Skin of body (tissue), 1 donor: ENCODE measurements at regions not wholly inside any gene's neighbourhood (a gene's known extent, or its start where the extent isn't known, plus 50 kb on each side); places are given as distances from the start of the nearest gene placed in this dataset.
"Not testable (repeated sequence)": the region's sequence is repeated elsewhere in the genome, so short reads cannot be mapped to it uniquely, and the experiment has no call there.

Experiments
- DNase-seq: peaks from one replicate; lab custom pipeline; 2025; lab: John Stamatoyannopoulos, UW

DNA sequence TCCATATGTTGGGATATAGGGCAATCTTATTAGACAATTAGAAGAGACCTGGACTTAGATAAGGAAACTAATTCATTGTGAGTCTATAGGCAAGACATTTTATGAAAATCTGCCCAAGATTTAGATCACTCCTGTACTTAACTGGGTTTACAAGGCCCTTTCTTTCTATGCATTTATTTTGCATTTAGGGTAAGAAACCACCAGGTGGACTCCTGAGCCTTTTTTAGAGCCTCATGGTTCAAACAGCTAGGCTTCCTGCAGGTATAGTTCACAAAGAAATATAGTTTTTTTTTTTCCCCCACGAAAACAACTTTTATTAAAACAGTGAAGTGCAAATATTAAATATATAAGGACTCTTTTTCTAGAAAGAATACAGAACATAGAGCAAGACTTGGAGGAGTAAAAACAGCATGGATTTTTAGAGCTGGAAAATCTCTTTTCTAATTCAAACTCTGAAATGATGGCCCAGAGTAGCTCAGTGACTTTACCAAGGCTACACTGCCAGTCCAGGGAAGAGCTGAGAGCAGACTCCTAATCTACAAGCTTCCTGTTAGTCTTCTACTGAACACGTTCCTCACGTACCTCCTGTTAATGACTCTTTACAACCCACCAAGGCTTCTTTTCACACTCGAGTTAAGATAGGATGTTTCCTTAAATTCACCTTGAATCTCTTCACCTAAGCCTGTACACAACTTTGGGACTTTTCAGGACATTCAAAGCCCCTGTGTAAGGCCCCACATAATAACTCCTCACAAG is 400.9 kb upstream of the ATP11B start:
- no peak for DNase-seq

DNA sequence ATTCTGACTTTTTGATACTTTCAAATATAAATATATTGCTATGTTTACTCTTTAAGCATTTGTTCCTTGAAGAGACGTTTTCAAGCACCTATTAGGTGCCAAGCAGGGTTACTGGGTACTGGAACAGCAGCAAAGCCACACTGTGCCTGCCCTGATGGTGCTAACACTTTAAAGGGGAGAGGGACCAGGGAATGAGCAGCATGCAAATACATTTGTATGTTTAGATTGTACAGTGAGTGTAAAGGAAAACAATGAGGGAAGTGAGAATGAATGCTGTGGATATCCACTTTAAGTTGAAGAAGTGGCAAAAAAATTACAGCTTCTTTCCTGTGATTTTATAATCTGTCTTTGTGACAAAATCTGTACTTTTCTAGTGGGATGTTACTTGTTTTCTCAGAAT is 400.2 kb upstream of the ATP11B start:
- DNase-seq: no peak

DNA sequence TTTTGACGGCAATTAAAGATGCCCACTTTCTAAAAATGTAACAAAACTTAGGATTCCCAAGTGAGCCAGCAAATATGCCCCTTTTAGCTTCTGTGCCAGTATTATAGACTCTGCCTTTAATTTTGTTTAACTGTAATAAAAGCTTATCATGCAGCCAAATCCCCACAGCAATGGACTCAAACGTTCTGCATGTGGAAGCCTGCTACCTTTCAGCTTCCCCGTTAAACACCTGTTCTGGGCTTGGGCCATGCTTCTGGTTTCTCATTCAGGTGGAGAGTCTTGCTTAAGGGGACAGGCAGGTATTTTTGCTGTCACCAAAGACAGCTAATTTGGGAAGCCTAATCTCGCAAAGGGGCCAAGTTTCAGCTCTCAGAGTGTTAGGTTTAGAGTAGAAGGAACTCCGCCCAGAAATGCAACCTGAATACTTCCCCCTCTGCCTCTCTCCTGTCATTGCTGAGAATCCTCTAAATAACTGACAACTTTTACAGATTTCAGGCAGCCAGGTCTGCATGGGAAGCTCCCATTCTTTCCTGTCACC is 399.4 kb upstream of the ATP11B start:
- DNase-seq: no peak

DNA sequence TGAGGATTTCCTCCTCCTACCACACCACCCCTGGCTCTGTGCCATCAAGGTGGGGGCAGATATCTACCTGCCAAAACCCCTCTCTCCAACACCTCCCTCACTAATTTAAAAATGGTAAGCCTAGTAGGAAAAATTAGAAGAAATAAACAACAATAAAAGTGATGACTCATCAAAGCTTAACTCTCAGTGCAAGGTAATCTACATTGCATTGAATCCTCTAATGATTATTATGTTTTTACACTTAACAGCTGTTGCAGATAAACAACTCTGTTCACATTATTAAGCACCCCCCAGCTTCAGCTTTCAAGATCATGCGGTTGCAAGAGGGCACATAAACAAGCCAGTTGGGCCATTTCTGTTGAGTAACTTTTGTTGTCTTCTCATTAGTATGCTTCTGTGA is 396.1 kb upstream of the ATP11B start:
- no peak for DNase-seq

DNA sequence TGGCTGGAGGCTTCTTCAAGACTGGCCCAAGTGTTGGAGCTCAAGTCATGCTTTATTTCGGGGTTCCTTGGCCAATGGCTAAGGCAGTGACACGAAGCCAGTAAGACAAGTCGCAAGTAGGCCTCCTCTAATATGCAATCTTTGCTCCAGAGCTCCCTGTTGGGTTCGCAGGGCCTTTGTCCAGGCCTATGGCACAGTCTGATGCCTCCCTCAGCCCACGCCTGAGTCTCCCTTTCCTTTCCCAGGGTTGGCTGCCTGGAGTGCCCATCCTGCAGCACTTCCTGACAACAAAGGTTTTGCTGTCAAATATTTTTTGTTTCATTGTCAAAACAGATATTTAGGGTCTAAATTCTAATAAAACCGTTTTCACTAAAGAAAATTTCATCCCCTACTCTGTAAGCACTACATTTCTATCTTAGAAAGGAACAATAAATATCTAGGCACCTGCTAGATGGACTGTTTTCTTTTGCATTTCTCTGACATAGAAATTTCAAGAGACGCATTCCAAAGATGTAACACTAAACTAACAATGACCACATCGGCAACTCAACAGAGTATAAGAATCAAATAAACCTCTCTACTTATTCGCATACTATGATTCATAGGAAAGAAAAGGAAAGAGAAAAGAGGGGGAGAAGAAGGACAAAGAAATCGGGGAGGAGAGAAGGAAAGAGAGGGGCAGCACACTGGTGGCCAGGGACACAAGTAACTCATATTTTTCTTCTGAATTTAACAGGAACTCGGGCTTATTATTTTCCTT is 393.1 kb upstream of the ATP11B start:
- DNase-seq: no peak

DNA sequence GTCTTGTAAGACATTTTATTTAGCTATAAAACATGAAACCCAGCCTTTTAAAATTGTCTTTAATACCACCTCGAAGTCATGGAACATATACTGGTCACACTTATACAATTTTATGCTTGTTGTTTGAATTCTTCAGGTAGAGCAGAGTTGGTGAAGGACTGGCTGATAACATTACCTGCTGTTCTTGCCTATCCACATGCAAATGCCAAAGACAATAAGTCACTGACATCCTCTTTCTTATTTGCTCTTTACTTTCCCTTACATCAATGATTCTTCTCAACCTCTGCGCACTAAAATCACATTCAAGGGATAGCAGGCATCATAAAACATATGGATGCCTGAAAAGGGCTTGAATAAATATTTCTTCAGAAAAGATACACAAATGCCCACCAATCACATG is 392.5 kb upstream of the ATP11B start:
- DNase-seq: no peak

DNA sequence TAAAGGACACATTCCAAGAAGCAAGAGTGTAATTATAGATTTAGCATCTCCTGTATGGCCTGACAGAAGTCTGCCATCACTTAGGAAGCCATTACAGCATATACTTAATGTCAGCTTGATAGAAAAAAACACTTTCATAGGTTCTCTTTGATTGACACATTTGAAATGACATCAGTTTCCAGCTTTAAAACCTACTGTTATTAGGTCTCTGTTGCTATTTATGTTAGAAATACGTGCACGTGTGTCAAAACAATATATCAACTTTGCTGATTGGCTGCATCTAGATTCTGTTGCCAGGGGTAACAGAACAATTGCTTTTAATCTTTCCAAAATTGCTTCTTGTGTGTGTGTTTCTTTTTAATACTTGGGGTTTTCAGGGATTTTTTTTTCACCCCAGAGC is 389.3 kb upstream of the ATP11B start:
- no peak for DNase-seq

DNA sequence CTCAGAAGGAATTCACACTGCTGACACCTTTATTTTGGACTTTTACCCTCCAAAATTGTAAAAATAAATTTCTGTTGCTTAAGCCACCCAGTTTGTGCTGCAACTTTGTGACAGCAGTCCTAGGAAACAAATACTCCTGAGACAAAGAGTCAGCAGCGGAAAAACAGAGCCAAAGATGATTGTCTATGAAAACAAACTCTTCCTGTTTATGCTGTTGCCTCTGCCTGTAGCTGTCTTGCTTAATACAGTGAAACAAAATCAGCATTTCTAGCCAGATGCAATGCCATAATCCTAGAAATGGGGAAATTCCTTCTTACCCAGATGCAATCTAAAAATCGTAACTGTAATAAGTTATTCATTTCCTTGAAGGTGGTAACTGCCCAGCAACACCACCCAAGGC is 387.5 kb upstream of the ATP11B start:
- no peak for DNase-seq

DNA sequence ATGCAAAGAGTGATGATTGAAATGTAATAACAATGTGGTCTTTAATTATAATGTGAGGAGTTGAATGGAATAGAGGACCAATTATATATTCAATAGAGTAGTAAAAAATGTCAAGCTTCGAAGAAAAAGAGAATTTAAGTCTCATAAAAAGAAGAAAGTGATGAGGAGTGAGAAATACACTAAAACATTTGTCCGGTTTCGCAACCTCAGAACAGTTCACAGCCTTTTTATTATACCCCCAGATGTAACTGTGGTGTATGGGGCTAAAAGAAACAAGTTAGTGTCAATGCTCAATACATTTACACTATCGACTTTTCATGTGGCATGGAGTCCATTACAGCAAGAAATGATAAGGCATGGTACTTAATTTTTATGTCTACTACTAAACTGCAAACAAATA is 386.5 kb upstream of the ATP11B start:
- DNase-seq: no peak

DNA sequence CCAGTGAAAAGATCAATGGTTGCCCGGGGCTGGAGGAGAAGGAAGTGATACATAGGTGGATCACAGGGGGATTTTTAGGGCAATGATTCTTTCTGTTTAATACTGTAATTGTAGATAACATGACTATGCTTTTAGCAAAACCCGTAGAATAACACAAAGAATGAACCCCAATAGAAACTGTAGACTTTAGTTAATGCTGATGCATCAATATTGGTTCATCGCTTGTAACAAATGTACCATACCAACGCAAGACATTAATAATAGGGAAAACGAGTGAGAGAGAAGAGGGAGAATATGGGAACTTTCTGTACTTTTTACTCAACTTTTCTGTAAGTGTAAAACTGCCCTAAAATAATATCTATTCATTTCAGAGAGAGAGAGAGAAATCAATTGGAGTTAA is 383.3 kb upstream of the ATP11B start:
- DNase-seq: no peak

DNA sequence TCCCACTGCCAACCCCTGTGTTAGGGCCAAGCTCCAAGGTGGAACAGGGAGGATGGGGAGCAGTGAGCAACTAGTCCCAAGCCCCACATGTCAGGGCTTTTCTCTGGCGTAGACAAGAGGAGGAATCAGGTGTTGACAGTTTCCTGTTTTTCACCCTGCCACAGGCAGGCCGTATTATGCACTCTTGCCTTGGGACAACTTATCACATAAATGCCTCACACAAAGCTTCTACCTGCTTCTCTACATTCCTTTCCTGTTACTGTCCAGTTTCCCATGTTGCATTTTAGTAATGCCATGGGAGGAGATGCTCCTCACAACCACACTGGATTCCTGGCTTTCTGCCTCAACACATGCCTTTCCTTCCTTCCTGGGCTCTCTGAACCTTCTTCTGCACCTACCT is 381.2 kb upstream of the ATP11B start:
- no peak for DNase-seq

DNA sequence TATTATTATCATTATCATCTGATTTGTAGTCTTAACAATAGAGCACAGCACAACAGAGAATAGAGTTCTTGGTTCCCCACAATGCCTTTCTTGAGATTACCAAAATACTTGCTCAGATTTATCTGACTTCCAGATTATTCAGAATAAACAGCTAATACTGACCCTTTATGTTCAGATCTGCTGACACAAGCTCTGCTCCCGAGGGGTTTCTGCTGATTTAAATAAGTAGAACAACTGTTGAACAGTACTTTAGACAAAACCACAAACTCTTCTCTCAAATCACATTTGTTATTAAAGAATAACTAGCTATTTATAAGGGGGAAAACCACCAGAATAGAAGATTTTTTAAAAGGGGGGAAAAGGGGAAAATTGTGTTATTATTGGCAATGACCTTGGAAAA is 380.2 kb upstream of the ATP11B start:
- DNase-seq: no peak

DNA sequence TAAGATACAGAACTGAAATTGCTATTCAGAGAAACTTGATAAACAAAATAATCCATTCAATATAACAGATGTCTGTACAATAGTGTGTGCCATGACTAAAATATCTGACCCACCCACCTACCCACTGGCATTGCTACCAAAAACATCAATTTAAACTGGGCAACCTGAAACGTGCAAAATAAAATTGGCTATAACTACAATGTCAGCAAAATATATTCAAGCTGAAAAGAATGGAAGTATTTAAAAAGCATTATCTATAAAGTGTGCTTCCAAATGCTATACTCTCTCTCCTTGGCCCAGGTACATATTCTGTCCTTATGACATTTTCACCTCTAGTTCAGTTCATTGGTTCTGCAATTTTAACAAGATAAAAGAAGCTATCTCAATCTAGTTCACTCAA is 379.6 kb upstream of the ATP11B start:
- no peak for DNase-seq

DNA sequence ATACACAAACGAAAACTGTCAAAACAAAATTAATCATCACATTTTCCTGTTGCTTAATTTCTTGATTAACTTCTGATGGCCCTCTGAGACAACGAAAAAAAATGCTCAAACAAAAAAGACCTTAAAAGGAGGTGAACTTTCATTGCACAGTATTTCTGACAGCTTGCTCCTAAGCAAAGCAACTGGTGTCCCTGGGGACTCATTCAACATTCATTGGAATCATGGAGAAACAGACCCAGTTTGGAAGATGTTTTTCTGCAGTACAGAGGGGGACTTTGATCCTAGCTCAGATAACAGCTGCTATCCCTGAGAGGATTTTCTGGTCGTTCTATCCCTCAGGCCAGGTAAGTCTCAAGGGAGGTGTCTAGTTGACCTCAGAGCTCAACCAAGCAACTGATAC is 378.7 kb upstream of the ATP11B start:
- DNase-seq: no peak

DNA sequence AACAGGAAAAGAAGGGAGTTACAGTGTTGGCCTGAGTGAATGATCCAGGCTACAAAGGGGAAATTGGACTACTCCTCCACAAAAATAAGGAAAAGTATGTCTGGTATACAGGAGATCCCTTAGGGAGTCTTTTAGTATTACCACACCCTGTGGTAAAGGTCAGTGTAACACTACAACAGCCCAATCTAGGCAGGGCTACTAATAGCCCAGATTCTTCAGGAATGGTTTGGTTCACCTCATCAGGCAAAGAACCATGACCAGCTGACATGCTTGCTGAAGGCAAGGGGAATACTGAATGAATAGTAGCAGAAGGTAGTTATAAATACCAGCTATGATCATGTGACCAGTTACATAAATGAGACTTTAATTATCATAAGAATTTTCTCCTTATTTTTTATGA is 372.6 kb upstream of the ATP11B start:
- DNase-seq: no peak

DNA sequence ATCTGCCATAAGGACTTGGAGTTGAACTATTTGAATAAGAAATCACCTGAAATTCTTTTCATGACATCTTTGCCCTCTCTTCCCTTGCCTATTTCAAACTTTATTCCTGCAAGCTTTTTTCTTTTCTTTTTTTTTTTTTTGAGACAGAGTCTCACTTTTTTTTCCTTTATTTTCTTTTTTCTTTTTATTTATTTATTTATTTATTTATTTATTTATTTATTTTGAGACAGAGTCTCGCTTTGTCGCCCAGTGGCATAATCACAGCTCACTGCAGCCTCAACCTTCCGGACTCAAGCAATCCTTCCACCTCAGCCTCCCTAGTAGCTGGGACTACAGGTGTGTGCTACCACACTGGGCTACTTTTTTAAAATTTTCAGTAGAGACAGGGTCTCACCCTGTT is 369.3 kb upstream of the ATP11B start:
- no peak for DNase-seq

DNA sequence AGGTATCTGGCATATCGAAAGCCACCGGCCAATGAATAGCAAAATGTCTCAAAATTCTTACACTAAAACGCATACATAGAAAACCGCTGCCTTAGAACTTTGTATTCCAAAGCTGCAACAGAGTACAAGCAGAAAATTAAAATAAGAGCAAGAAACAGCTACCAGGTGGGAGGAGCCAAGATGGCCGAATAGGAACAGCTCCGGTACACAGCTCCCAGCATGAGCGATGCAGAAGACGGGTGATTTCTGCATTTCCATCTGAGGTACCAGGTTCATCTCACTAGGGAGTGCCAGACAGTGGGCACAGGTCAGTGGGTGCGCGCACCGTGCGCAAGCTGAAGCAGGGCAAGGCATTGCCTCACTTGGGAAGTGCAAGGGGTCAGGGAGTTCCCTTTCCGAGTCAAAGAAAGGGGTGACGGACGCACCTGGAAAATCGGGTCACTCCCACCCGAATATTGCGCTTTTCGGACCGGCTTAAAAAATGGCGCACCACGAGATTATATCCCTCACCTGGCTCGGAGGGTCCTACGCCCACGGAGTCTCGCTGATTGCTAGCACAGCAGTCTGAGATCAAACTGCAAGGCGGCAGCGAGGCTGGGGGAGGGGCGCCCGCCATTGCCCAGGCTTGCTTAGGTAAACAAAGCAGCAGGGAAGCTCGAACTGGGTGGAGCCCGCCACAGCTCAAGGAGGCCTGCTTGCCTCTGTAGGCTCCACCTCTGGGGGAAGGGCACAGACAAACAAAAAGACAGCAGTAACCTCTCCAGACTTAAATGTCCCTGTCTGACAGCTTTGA is 367.2 kb upstream of the ATP11B start:
- DNase-seq: not testable (repeated sequence)

DNA sequence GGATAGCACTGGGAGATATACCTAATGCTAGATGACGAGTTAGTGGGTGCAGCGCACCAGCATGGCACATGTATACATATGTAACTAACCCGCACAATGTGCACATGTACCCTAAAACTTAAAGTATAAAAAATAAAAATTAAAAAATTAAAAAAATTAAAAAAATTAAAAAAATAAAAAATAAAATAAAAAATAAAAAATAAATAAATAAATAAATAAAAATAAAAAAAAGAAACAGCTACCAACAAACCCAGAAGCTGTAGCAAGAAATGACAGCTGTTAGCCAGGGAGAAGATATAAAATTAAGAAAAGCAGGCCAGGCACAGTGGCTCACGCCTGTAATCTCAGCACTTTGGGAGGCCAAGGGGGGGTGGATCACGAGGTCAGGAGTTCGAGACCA is 361.3 kb upstream of the ATP11B start:
- DNase-seq: not testable (repeated sequence)

DNA sequence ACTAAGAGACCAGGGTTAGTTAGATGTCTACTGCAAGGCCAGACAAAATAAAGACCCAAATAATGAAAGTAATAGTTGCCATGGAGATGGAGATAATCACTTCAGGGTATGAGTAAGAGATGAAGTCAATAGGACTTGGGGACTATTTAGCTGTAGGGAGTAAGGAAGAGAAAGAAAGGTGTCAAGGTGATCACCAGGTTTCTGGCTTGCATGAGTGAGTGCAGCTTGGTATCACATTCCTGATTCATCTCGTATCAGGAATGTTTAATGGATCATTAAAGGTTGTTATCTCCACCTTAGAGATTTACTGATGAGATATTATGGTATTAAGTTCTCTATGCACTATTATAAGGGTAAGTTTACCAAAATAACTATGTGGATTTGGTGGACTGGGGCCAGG is 357.4 kb upstream of the ATP11B start:
- DNase-seq: no peak

DNA sequence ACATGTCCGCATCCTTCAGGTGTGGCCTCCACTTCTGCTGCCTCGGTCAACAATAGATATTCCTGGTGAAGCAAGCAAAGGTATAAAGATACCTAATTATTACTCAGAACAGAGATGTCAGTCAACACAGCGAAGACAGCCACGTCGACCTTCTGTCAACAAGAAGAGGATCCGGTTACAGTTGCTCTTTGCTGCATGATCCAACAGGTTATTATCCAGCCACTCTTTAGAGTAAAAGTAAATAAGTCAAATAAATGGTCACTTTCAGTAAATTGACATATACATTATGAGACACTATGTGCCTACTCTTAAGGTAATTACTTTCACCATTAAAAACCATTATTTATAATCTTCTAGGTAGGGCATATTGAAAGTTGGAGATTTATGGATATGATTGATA is 356.8 kb upstream of the ATP11B start:
- DNase-seq: no peak

DNA sequence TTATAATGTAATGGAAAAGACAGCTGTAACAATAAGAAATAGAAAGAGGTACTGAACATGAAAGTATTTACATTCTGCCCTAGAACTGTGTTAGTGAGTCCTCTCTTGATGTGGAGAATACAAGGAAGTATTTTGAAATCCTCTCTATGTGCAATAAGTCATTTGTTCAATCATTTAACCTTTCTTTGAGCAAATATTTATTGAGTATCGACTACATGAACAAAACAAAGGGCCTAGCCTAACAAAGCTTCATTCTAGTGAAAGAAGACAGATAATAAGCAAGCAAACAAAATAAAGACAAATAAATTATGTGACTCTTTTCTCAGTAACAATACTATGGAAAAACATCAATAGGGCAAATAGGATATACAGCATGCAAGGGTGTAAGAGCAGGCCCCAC is 354.9 kb upstream of the ATP11B start:
- no peak for DNase-seq

DNA sequence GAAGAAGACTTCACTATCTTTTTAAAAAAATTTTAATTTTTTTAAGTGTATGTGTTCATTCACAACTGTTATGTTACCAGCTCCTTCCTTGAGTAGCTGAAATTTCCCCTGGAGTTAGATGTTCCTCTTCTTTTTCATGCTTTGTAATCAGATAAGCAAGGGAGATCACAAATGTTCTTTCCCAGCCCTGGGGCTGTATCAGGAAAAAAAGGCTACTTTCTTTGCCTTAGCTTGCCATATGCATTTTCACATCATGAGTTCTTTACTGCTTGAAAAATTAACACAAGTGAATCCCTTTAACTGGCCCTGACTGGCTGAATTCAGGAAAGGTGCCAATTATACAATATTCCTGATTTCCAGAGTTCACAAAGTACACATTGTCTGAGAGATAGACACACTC is 353.2 kb upstream of the ATP11B start:
- no peak for DNase-seq
